HEK293 (cell line): ENCODE measurements at regions not wholly inside any gene's neighbourhood (a gene's known extent, or its start where the extent isn't known, plus 50 kb on each side); places are given as distances from the start of the nearest gene placed in this dataset.

Experiments used
- GLIS2 ChIP-seq: fragments of 450-650 bp; formaldehyde crosslinking; IDR thresholded peaks from 2 replicates; pipeline ENCODE4 v1.5.1; 2016; ENCODE audit warnings: missing biosample characterization, missing genetic modification characterization
- MEIS1 ChIP-seq: sonication (generic); formaldehyde crosslinking; IDR thresholded peaks from 2 replicates; pipeline ENCODE4 v1.8.1; 2022; ENCODE audit warnings: missing genetic modification reagents, mild to moderate bottlenecking, borderline replicate concordance
- MYNN ChIP-seq: fragments of 450-650 bp; formaldehyde crosslinking; IDR thresholded peaks from 2 replicates; pipeline ENCODE4 v1.5.1; 2016; ENCODE audit warnings: missing biosample characterization, missing genetic modification characterization, borderline replicate concordance
- SP2 ChIP-seq: fragments of 450-650 bp; formaldehyde crosslinking; IDR thresholded peaks from 2 replicates; pipeline ENCODE4 v1.5.1; 2016; ENCODE audit warnings: missing biosample characterization, missing genetic modification characterization
- YY1 ChIP-seq: fragments of 450-650 bp; formaldehyde crosslinking; IDR thresholded peaks from 2 replicates; pipeline ENCODE4 v1.5.1; 2018; ENCODE audit warnings: missing biosample characterization, missing genetic modification characterization
- ZNF274 ChIP-seq, 2 experiments: fragments of 200-500 bp in 1 of 2; fragments of 450-650 bp in 1 of 2; sonication (Bioruptor generic) in 1 of 2; formaldehyde crosslinking in 1 of 2; IDR thresholded peaks; 2 replicates each; pipeline versions ENCODE4 v1.5.1 to v1.6.1; 2014 to 2016; ENCODE audit warnings: borderline replicate concordance in 1 of 2, inconsistent platforms in 1 of 2, low read length in 1 of 2, missing biosample characterization in 1 of 2, missing genetic modification characterization in 1 of 2
- ZSCAN16 ChIP-seq: fragments of 450-650 bp; formaldehyde crosslinking; IDR thresholded peaks from 2 replicates; pipeline ENCODE4 v1.5.1; 2016; ENCODE audit warnings: missing biosample characterization, missing genetic modification characterization
- TF ChIP-seq, protein P1 (sequence below): fragments of 450-650 bp; formaldehyde crosslinking; IDR thresholded peaks from 2 replicates; pipeline ENCODE4 v1.5.1; 2016; ENCODE audit warnings: missing biosample characterization, missing genetic modification characterization
- TF ChIP-seq, protein P2 (sequence below): sonication (generic); formaldehyde crosslinking; IDR thresholded peaks from 2 replicates; pipeline ENCODE4 v1.8.1; 2022; ENCODE audit warnings: mild to moderate bottlenecking, moderate library complexity, missing genetic modification reagents

DNA sequence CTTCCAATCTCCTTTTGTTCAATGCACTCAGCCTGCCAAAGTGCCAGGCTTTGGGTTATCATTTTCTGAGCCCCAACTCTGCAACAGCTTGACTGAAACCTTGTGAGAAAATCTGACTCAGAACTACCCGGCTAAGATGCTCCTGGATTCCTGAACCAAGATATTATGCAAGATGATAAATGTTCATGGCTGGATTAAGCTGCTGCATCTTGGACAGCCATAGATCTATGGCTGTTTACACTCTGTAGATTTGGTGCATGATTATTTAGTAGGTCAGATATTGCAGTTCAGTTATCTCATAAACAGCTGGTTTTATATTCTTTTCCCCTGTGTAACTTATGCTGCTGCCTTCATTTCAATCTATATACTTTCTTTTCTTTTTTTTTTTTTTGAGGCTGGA is 243.5 kb downstream of the GATA3 start:
- TF ChIP-seq ZNF274 (IDR thresholded peaks at IDR 0.05; ENCODE audit: low read length) (no peak), ZNF274 (tag by site-specific recombination; IDR thresholded peaks at IDR 0.05; ENCODE audit: borderline replicate concordance) (no peak), MEIS1 (CRISPR knock-in tag) (no peak), YY1 (tag by site-specific recombination) (no peak), GLIS2 (no peak), SP2 (tag by site-specific recombination) (no peak), MYNN (no peak), ZSCAN16 (tag by site-specific recombination) (no peak)
- TF ChIP-seq, protein P1, sequence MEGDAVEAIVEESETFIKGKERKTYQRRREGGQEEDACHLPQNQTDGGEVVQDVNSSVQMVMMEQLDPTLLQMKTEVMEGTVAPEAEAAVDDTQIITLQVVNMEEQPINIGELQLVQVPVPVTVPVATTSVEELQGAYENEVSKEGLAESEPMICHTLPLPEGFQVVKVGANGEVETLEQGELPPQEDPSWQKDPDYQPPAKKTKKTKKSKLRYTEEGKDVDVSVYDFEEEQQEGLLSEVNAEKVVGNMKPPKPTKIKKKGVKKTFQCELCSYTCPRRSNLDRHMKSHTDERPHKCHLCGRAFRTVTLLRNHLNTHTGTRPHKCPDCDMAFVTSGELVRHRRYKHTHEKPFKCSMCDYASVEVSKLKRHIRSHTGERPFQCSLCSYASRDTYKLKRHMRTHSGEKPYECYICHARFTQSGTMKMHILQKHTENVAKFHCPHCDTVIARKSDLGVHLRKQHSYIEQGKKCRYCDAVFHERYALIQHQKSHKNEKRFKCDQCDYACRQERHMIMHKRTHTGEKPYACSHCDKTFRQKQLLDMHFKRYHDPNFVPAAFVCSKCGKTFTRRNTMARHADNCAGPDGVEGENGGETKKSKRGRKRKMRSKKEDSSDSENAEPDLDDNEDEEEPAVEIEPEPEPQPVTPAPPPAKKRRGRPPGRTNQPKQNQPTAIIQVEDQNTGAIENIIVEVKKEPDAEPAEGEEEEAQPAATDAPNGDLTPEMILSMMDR, result no peak
- TF ChIP-seq, protein P2, sequence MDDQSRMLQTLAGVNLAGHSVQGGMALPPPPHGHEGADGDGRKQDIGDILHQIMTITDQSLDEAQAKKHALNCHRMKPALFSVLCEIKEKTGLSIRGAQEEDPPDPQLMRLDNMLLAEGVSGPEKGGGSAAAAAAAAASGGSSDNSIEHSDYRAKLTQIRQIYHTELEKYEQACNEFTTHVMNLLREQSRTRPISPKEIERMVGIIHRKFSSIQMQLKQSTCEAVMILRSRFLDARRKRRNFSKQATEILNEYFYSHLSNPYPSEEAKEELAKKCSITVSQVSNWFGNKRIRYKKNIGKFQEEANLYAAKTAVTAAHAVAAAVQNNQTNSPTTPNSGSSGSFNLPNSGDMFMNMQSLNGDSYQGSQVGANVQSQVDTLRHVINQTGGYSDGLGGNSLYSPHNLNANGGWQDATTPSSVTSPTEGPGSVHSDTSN (CRISPR knock-in tag), result no peak
